ENCODE measurements at regions not wholly inside any gene's neighbourhood (a gene's known extent, or its start where the extent isn't known, plus 50 kb on each side); places are given as distances from the start of the nearest gene placed in this dataset.
"Not testable (repeated sequence)": the region's sequence is repeated elsewhere in the genome, so short reads cannot be mapped to it uniquely, and the experiment has no call there.

GRCh38 chr14:19488457-19488856, 54.3 kb upstream of the POTEG start:
- not testable (repeated sequence) for TF ChIP-seq CTCF, POLR2A (IDR thresholded peaks at IDR 0.05)

Data from vagina (tissue), 2 donors.